ENCODE measurements at regions not wholly inside any gene's neighbourhood (a gene's known extent, or its start where the extent isn't known, plus 50 kb on each side); places are given as distances from the start of the nearest gene placed in this dataset.
"Not testable (repeated sequence)": the region's sequence is repeated elsewhere in the genome, so short reads cannot be mapped to it uniquely, and the experiment has no call there.

DNA sequence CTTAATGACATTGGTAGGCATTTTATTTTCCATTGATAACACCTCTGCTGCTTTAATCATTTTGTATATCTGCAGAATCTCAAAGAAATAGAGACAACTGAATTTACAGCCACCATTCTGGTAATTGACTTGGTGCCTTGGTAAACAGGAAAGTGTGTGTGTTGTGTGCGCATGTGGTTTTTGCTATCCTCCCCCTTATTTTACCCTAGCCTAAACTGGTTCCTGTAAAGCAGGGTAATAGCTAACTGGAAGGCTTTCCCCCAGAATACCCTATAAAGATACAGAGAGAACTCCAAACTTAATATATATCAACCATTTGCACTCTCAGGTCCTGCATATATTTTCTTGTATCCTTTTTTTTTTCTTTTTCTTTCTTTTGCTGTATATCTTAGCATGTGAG is 149.5 kb upstream of the ADGRL4 start:
- no peaks in the 10 kb centered on the region for H3K27me3 ChIP-seq (ENCODE audit: control insufficient read depth in 3 of 3, insufficient read depth in 3 of 3, low read length in 3 of 3)
- no peak overlapping the region for H3K27ac ChIP-seq (ENCODE audit: low read depth, low read length)
- no peak overlapping the region for H3K9ac ChIP-seq (ENCODE audit: low read depth in 1 of 3, low read length in 3 of 3)
- no peaks in the 10 kb centered on the region for H3K4me1 ChIP-seq (ENCODE audit: control insufficient read depth in 3 of 3, insufficient read depth in 3 of 3, low read length in 3 of 3)
- H3K36me3 ChIP-seq (ENCODE audit: control insufficient read depth in 3 of 3, insufficient read depth in 3 of 3, low read length in 3 of 3), result no peaks in the 10 kb centered on the region
- H3K4me3 ChIP-seq (ENCODE audit: low read length in 3 of 3), result no peak overlapping the region
- no peaks in the 10 kb centered on the region for H3K9me3 ChIP-seq (ENCODE audit: control insufficient read depth in 3 of 3, low read length in 3 of 3)

DNA sequence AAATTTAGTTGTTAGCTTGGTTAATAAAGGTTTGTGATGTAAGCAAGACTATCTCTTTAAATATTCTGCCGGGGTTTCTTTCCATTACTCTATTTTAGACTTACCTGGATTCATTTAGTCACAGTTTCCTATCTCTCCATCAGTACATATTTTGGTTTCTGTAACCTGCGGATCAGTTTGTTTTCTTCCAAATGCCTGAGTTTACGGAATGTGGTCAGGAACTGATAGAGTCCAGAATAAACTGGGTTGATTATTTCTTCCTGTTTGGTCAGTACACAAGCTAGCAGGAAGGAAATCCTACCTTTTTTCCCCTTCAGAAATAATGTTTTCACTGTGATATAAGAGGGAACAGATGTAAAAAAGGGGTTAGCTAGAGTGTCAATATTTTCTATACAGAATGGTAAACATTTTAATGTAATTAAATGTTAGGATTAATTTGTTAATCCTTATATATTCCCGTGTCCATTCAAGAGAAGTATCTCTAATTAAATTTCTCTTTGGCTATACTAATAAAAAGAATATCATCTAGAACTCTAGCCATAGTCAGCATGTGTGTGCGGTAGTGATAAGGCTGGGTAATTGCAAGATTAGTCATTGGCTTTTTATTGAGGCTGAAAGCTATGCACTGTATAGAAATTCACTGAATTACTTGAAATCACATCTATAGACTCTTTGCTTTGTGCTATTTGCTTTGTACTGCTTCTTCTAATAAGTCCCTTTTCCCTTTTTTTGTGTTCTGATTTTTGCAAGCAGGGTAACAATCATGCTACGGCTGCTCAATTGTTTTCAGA is 144.7 kb upstream of the ADGRL4 start:
- H3K36me3 ChIP-seq (ENCODE audit: control insufficient read depth in 3 of 3, insufficient read depth in 3 of 3, low read length in 3 of 3), result no peaks in the 10 kb centered on the region

DNA sequence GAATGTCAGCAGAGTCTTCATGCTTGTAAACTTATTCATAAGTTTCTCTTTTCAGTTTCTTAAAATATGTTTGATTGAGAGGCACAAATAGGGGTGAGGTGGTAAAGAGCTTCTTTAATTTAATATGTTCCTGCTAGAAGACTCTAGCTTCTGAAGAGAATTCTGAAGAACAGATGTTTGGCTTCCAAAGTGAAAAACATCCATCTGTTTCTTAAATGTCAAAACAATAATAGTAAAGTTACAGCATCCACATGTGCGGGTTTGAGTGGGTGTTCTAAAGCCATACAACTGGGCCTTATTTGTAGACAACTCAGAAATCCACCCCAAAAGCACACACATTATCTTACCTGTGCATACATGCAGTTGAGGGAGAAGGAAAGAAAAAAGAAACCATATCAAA is 144.0 kb upstream of the ADGRL4 start:
- H3K4me1 ChIP-seq (ENCODE audit: control insufficient read depth in 3 of 3, insufficient read depth in 3 of 3, low read length in 3 of 3), result no peaks in the 10 kb centered on the region
- no peak overlapping the region for H3K4me3 ChIP-seq (ENCODE audit: low read length in 3 of 3)
- H3K27me3 ChIP-seq (ENCODE audit: control insufficient read depth in 3 of 3, insufficient read depth in 3 of 3, low read length in 3 of 3), result no peaks in the 10 kb centered on the region
- H3K36me3 ChIP-seq (ENCODE audit: control insufficient read depth in 3 of 3, insufficient read depth in 3 of 3, low read length in 3 of 3), result no peaks in the 10 kb centered on the region
- no peak overlapping the region for H3K27ac ChIP-seq (ENCODE audit: low read depth, low read length)
- no peaks in the 10 kb centered on the region for H3K9me3 ChIP-seq (ENCODE audit: control insufficient read depth in 3 of 3, low read length in 3 of 3)
- H3K9ac ChIP-seq (ENCODE audit: low read depth in 1 of 3, low read length in 3 of 3), result no peak overlapping the region

More for the DNA sequence above, 144.7 kb upstream of the ADGRL4 start:
- Histone ChIP-seq H3K4me1 (ENCODE audit: control insufficient read depth in 3 of 3, insufficient read depth in 3 of 3, low read length in 3 of 3) (no peaks in the 10 kb centered on the region), H3K9me3 (ENCODE audit: control insufficient read depth in 3 of 3, low read length in 3 of 3) (no peaks in the 10 kb centered on the region), H3K27ac (ENCODE audit: low read depth, low read length) (no peak overlapping the region), H3K27me3 (ENCODE audit: control insufficient read depth in 3 of 3, insufficient read depth in 3 of 3, low read length in 3 of 3) (no peaks in the 10 kb centered on the region), H3K4me3 (ENCODE audit: low read length in 3 of 3) (no peak overlapping the region), H3K9ac (ENCODE audit: low read depth in 1 of 3, low read length in 3 of 3) (no peak overlapping the region)

DNA sequence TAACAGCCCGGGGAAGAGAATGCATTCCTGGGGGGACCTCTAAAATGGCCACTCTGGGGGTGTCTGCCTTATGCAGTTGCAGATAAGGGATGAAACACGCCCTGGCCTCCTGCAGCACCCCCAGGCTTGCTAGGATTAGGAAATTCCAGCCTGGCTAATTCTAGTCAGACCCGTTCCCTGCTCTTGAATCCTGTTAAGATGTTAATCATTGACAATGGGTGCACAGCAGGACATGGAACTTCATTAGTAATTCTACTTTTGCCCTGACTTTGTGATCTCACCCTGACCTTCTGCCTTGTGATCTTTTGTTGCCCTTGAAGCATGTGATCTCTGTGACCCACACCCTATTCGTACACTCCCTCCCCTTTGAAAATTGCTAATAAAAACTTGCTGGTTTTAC is 131.7 kb upstream of the ADGRL4 start:
- H3K36me3 ChIP-seq (ENCODE audit: control insufficient read depth in 3 of 3, insufficient read depth in 3 of 3, low read length in 3 of 3); H3K27me3 ChIP-seq (ENCODE audit: control insufficient read depth in 3 of 3, insufficient read depth in 3 of 3, low read length in 3 of 3); H3K9me3 ChIP-seq (ENCODE audit: control insufficient read depth in 3 of 3, low read length in 3 of 3); H3K4me3 ChIP-seq (ENCODE audit: low read length in 3 of 3); H3K27ac ChIP-seq (ENCODE audit: low read depth, low read length); H3K4me1 ChIP-seq (ENCODE audit: control insufficient read depth in 3 of 3, insufficient read depth in 3 of 3, low read length in 3 of 3); H3K9ac ChIP-seq (ENCODE audit: low read depth in 1 of 3, low read length in 3 of 3): not testable (repeated sequence)

DNA sequence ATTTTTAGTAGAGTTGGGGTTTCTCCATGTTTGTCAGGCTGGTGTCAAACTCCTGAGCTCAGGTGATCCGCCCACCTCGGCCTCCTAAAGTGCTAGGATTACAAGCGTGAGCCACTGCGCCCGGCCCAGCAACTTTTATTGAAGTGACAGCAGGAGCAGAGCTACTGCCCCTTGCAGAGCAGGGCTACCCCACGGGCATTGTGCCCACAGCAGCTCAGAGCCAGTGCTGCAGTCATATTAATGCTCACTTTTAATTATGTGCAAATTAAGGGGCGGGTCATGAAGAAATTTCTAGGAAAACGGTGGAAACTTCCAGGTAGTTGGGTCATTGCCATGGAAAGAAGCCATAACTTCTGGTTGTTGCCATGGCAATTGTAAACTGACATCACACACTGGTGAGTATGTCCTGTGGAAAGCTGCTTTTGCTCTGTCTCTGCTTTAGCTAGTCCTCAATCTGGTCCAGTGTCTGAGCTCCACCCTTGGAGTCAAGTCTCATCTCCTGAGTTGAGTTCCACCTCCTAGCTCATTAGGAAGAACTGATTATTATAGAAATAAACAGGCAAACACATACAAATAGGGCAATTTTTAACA is 127.3 kb upstream of the ADGRL4 start:
- no peaks in the 10 kb centered on the region for H3K9me3 ChIP-seq (ENCODE audit: control insufficient read depth in 3 of 3, low read length in 3 of 3)
- H3K27ac ChIP-seq (ENCODE audit: low read depth, low read length), result no peak overlapping the region
- no peaks in the 10 kb centered on the region for H3K4me1 ChIP-seq (ENCODE audit: control insufficient read depth in 3 of 3, insufficient read depth in 3 of 3, low read length in 3 of 3)
- no peak overlapping the region for H3K4me3 ChIP-seq (ENCODE audit: low read length in 3 of 3)
- H3K9ac ChIP-seq (ENCODE audit: low read depth in 1 of 3, low read length in 3 of 3), result no peak overlapping the region
- no peaks in the 10 kb centered on the region for H3K27me3 ChIP-seq (ENCODE audit: control insufficient read depth in 3 of 3, insufficient read depth in 3 of 3, low read length in 3 of 3)
- H3K36me3 ChIP-seq (ENCODE audit: control insufficient read depth in 3 of 3, insufficient read depth in 3 of 3, low read length in 3 of 3), result no peaks in the 10 kb centered on the region

DNA sequence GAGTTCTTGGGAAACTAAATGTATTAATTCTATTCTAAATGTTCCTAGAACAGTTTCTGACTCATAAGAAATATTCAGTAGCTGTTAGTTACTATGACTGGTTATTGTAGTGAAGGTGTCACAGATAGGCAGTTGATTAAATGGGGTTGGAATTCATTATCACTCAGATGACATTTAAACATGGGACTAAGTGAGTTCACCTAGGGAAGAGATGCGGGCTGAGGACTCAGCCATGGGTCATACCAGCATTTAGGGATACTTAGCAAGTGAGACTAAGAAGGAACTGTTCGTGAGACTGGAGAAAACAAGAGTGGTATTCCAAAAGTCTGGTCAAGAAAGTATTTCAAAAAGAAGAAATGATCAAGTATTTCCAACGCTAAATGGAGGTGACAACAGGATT is 125.1 kb upstream of the ADGRL4 start:
- no peak overlapping the region for H3K27ac ChIP-seq (ENCODE audit: low read depth, low read length)
- no peaks in the 10 kb centered on the region for H3K9me3 ChIP-seq (ENCODE audit: control insufficient read depth in 3 of 3, low read length in 3 of 3)
- H3K36me3 ChIP-seq (ENCODE audit: control insufficient read depth in 3 of 3, insufficient read depth in 3 of 3, low read length in 3 of 3), result no peaks in the 10 kb centered on the region
- H3K4me1 ChIP-seq (ENCODE audit: control insufficient read depth in 3 of 3, insufficient read depth in 3 of 3, low read length in 3 of 3), result no peaks in the 10 kb centered on the region
- no peak overlapping the region for H3K9ac ChIP-seq (ENCODE audit: low read depth in 1 of 3, low read length in 3 of 3)
- no peak overlapping the region for H3K4me3 ChIP-seq (ENCODE audit: low read length in 3 of 3)
- H3K27me3 ChIP-seq (ENCODE audit: control insufficient read depth in 3 of 3, insufficient read depth in 3 of 3, low read length in 3 of 3), result no peaks in the 10 kb centered on the region

DNA sequence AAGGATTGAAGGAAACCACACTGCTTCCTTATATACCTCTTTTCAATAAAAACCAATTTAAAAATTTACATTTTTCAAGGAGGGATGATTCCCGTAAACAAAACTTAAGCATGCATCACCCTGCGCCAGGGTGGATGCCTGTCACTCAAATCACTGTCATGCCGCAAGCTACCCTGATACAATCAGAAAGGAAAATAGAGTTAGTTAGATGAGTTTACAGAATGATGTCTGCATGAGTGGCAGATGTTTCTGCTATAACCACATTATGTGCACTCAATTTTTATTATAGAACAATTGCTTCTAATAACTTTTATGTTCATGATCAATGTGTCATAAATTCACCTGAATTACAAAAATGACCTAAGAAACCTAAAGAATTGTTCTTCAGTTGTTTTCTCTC is 123.4 kb upstream of the ADGRL4 start:
- no peaks in the 10 kb centered on the region for H3K27me3 ChIP-seq (ENCODE audit: control insufficient read depth in 3 of 3, insufficient read depth in 3 of 3, low read length in 3 of 3)
- H3K36me3 ChIP-seq (ENCODE audit: control insufficient read depth in 3 of 3, insufficient read depth in 3 of 3, low read length in 3 of 3), result no peaks in the 10 kb centered on the region
- H3K9me3 ChIP-seq (ENCODE audit: control insufficient read depth in 3 of 3, low read length in 3 of 3), result no peaks in the 10 kb centered on the region
- no peak overlapping the region for H3K27ac ChIP-seq (ENCODE audit: low read depth, low read length)
- no peak overlapping the region for H3K9ac ChIP-seq (ENCODE audit: low read depth in 1 of 3, low read length in 3 of 3)
- no peak overlapping the region for H3K4me3 ChIP-seq (ENCODE audit: low read length in 3 of 3)
- H3K4me1 ChIP-seq (ENCODE audit: control insufficient read depth in 3 of 3, insufficient read depth in 3 of 3, low read length in 3 of 3), result no peaks in the 10 kb centered on the region

DNA sequence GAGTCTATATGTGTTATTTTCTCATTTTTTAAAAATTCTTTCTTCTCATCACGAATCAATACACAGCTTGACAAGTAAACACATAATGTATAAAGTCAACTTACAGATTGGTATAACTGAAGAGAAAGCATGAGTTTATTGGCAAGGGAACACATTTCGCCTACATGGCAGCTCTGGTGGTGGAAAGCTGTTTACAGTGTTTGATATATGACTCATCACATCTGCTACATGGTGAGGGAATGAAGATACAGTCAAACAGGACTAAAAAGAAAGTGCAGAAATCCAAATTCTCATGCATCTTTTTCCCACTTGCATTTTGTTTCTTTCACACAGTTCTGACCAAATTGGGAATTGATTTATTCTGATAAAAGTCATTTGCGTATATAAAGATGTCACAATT is 122.2 kb upstream of the ADGRL4 start:
- H3K36me3 ChIP-seq (ENCODE audit: control insufficient read depth in 3 of 3, insufficient read depth in 3 of 3, low read length in 3 of 3), result no peaks in the 10 kb centered on the region
- no peaks in the 10 kb centered on the region for H3K4me1 ChIP-seq (ENCODE audit: control insufficient read depth in 3 of 3, insufficient read depth in 3 of 3, low read length in 3 of 3)
- no peak overlapping the region for H3K9ac ChIP-seq (ENCODE audit: low read depth in 1 of 3, low read length in 3 of 3)
- no peaks in the 10 kb centered on the region for H3K27me3 ChIP-seq (ENCODE audit: control insufficient read depth in 3 of 3, insufficient read depth in 3 of 3, low read length in 3 of 3)
- no peaks in the 10 kb centered on the region for H3K9me3 ChIP-seq (ENCODE audit: control insufficient read depth in 3 of 3, low read length in 3 of 3)
- no peak overlapping the region for H3K4me3 ChIP-seq (ENCODE audit: low read length in 3 of 3)
- no peak overlapping the region for H3K27ac ChIP-seq (ENCODE audit: low read depth, low read length)

DNA sequence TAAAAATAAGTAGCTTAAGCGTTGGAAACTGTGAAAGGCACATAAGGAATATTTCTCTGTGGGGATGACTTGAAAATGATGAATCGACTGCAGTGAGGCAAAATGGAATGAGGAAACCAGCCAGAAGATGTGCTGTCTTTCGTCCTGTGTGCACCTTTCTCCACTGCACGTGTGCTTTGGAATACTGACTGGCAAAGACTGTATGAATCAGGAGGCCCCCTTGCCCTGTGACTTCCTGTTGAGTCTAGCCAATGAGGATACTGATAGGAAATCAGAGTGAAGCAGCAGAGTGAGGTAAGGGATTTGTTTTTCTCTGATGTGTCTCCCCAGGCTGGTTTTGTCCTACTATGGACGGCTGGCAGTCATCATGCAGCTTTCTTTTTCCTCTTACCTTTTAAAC is 118.2 kb upstream of the ADGRL4 start:
- no peak overlapping the region for H3K9ac ChIP-seq (ENCODE audit: low read depth in 1 of 3, low read length in 3 of 3)
- no peaks in the 10 kb centered on the region for H3K4me1 ChIP-seq (ENCODE audit: control insufficient read depth in 3 of 3, insufficient read depth in 3 of 3, low read length in 3 of 3)

DNA sequence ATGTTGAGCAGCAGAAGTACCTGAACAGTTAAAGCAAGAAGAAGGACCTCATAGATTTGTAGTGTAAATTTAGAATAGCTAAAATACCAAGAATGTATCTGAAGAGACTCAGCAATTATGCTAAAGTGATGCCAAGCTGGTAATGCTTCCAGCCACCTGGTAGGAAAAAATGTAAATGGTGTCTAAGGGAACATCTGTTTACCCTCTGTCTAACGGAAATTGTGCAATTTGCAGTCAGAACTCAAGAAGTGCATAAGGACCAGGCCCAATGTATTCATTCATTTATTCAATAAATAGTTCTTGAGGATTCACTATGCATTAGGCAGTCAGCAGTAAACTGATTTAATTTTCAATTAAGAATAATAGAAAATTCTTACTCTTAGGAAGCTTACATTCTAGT is 116.0 kb upstream of the ADGRL4 start:
- Histone ChIP-seq H3K36me3 (ENCODE audit: control insufficient read depth in 3 of 3, insufficient read depth in 3 of 3, low read length in 3 of 3) (no peaks in the 10 kb centered on the region), H3K9ac (ENCODE audit: low read depth in 1 of 3, low read length in 3 of 3) (no peak overlapping the region), H3K27me3 (ENCODE audit: control insufficient read depth in 3 of 3, insufficient read depth in 3 of 3, low read length in 3 of 3) (no peaks in the 10 kb centered on the region), H3K4me1 (ENCODE audit: control insufficient read depth in 3 of 3, insufficient read depth in 3 of 3, low read length in 3 of 3) (no peaks in the 10 kb centered on the region), H3K9me3 (ENCODE audit: control insufficient read depth in 3 of 3, low read length in 3 of 3) (no peaks in the 10 kb centered on the region), H3K27ac (ENCODE audit: low read depth, low read length) (no peak overlapping the region), H3K4me3 (ENCODE audit: low read length in 3 of 3) (no peak overlapping the region)

More for the DNA sequence above, 118.2 kb upstream of the ADGRL4 start:
- Histone ChIP-seq H3K9me3 (ENCODE audit: control insufficient read depth in 3 of 3, low read length in 3 of 3) (no peaks in the 10 kb centered on the region), H3K36me3 (ENCODE audit: control insufficient read depth in 3 of 3, insufficient read depth in 3 of 3, low read length in 3 of 3) (no peaks in the 10 kb centered on the region), H3K27me3 (ENCODE audit: control insufficient read depth in 3 of 3, insufficient read depth in 3 of 3, low read length in 3 of 3) (no peaks in the 10 kb centered on the region), H3K4me3 (ENCODE audit: low read length in 3 of 3) (no peak overlapping the region), H3K27ac (ENCODE audit: low read depth, low read length) (no peak overlapping the region)
